Activated T-cell treated with anti-CD3 and anti-CD28 coated beads for 1 hour (primary cell): ENCODE measurements at regions not wholly inside any gene's neighbourhood (a gene's known extent, or its start where the extent isn't known, plus 50 kb on each side); places are given as distances from the start of the nearest gene placed in this dataset.

Experiments
- DNase-seq: peaks from one replicate; pipeline ENCODE4 v3.0.0-alpha.2; 2020; ENCODE audit warnings: low read depth

DNA sequence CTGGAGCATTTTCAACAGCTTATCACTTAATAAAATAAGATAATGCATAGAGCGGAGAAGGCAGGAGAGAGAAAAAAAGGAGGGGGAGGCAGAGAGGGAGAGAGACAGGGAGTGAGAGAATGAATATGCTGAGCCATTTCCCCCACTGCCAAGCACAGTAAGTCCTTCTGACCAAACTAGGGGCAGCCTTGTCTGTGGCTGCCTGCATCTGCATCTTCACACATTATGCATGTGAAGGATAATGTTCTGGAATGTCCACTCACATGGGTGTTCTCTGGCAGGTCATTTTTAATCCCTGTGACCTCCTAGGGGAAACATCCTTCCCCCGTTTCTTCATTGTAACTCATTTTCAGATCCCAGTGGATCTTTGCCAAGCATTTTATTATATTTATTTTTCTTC is 269.3 kb downstream of the FOXA2 start:
- DNase-seq, result no peak

DNA sequence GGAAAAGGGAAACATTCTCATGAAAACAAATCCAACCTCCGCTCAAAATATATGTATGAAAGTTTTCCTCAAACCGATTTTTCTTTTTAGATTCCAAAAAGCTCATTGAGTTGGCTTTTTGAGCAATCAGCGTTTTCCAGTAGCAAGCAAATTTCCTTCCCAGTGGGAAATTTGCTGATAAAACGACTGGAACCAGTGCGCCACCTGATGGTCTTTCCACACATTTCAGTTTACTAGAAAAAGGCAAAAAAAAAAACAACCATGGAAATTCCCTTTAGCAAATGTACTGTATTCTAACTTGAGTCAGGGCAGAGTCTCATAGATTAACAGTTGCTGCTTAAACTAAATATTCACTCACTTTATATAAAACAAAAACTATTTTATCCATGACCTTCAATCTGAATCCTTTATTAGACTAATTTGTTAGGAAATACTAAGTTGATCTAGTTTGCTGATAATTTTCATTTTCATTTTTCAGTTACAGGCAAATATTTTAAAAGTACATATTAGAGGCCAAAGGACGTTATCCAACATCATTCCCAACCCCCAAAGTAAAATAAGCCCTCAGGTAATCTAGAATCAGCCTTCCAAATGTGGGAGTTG is 271.5 kb downstream of the FOXA2 start:
- DNase-seq, result no peak

DNA sequence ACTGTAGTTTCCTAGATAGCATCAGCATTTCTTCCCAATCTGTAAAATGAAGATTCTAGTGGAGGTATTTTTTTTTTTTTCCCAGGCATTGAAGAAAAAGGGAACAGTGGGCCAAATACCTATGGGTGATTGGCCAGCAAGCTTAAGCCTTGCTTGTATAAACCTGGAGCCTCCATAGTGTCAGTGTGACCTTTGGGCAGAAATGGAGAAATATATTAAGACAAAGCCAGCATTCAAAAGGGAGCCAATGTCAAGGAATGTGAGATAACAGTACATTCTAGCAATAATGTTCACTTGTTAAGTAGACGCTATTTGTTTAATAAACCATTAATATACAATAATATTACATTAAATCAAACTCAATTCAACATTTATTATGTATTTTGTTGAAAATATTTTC is 275.4 kb downstream of the FOXA2 start:
- DNase-seq, result no peak

DNA sequence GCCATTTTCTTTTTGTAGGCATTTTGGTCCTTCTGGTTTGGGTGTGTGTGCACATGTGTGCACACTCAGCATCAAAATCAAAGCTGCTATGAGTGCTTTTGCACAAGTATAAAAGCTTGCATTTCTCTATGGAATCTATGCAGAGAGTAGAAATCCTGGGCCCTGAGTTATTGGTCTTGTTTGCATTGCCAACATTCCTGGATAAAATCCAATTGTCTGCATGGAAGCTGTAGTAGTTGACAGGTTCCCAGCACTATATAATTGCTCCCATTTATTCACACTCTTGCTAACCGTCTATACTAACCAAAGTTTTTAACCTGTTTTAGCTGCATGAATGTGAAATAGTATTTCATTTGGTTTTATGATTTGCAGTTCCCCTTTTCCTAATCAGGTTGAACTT is 277.0 kb downstream of the FOXA2 start:
- no peak for DNase-seq

DNA sequence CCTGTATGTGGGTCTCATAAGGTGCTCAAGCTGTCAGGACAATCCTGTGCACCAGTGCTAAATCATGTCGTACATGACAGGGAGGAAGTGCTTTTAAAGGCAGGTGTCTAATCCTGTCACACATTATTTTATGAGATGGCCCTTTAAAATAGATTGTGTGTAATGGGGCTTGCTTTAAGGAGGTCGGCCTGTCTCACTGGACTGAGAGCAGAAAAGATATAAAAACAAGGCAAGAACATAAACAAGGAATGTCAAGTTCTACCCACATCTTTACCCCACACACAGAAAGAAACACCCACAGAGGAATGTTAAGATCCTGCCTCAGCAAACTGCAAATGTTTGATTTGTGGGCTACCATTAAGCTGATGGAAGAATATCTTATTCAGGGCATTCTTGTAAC is 279.0 kb downstream of the FOXA2 start:
- DNase-seq, result no peak

DNA sequence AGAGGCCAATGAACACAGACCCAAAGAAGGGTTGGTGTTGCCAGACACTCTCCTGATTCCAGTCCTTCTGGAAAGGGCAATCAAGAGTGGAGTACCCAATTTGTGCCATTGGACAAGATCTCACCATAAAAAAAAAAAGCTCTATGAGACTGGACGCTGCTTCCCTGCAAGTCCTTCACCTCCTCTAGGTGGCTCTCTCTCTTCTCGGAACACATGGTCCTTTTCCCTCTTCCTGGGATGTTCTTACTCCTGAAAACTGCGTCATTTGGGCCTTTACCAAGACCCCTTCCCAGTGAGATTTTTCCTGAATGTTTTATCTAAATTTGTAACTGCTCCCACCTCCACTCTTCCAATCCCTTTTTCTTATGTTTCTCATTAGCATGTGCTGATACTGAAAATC is 280.8 kb downstream of the FOXA2 start:
- no peak for DNase-seq

DNA sequence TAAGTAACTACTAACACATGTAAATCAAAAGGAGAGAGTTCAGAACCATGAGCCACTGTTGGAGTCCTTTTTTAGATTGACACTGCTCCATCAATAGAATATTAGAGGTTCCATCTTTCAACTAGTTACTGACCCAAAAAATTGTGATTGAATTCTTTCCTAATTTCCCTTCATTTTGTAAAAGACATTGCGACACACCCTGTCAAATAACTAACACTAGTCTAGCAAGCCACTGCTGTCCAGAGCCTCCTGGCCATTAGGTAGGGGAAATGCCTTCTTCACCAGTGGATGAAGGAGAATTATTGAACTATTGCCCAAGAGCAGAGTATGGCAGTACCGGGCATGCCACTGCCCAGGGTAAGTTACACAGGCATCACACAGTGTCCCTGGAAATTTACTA is 282.3 kb downstream of the FOXA2 start:
- no peak for DNase-seq

DNA sequence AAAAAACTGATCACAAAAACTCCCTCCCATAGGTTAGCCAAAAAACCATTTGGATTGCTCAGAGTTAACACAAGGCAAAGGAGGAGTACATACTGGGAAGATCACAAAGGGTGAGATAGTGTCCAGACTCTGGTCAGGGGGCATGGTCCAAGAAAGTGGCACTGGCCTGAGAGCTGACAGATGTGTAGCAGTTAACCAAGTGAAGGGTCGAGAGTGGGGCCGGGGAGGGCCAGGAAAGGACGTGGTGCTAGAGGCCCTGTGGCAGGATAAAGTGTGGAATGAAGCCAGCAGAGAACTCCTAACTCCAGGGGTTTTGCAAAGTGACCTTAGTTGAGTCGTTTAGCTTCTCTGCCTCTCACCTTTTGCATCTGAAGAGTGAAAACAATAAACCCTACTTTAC is 290.5 kb downstream of the FOXA2 start:
- no peak for DNase-seq

DNA sequence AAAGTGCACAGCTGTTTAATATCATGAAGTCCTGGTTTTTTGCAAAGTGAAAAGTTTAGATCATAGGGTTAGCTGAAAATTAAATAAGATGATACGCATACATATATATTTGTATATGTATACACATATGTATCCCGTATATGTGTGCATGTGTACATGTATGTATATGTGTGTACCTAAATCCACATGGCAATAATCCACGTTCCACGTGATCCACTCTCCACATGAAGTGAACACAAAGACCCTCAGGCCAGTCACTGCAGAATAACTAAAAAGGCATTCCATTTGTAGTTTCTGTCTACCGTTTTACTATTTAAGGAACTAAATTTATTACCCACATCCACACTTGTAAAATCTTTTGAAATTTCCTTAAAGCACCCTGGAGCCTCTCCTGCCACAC is 294.9 kb downstream of the FOXA2 start:
- no peak for DNase-seq

DNA sequence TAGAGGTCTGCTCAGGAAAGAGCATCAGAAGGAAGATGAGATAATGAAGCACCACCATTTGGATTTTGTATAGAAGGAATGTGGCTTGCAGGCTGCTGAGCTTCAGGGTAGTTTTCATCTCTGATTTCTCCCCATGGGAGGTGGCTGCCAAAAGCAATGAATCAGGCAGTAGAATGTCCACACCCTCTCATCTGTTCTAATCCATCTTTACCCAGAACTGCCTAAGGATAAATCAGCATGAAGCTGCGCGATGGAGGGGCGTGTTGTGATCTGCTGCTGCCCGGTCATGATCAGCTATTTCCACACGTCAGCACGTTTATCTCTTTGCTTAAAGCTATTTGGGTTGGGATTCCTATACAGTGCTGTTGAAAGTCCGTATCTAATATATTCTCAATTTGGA is 295.4 kb downstream of the FOXA2 start:
- DNase-seq, result no peak

DNA sequence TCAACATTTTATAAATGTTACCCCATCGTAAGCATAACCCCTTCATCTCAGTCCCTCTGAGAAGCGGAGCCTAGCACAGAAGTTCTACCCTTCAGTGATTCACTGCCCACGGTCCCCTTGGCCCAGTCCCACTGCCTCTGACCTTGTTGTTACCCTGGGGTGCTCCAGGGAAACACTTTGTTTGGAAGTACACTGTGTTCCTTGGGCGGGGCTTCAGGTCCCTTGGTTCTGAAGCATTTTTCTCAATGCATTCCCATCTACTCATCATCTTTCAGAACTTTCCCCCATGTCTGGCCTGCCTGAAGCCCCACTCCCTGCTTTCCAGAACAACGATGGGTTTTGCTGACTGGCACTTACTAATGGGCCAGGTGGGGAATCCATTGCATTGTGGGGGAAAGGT is 296.2 kb downstream of the FOXA2 start:
- DNase-seq, result no peak

DNA sequence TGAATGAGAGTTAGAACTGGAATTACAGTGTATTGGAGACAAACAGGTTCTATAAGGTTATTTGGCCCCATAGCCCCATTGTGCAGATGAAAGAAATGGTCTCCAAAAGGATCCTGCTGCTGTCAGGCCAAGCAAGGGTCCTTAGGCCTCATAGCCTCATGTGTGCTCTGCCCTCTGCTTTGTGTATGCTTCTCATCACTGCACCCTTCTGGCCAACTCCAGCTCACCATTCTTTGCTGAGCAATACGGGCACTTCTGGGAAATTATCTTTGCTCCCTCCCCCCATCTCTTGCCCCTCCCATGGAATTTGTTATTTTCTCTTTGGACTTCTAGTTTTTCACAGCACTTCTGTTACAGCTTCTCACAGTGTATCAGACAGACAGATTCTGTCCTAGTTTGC is 298.8 kb downstream of the FOXA2 start:
- DNase-seq, result no peak

DNA sequence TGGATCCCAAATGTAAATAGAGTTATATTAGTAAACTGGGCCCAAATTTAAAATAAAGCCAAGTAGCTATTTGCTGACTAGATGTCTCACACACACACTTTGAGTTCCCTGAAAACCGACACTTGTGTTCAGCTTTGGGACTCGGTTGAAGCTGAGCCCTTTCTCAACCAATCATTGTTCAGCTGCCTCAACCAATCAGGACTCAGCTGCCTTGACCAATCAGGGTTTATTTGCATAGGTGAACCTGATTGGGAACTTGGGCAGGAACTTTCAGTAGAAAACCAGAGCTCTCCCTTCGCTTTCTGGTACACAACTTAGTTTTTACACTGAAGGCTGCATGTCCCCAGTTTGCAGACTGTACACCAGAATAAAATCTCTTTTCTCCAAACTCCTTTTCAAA is 301.7 kb downstream of the FOXA2 start:
- DNase-seq, result no peak

DNA sequence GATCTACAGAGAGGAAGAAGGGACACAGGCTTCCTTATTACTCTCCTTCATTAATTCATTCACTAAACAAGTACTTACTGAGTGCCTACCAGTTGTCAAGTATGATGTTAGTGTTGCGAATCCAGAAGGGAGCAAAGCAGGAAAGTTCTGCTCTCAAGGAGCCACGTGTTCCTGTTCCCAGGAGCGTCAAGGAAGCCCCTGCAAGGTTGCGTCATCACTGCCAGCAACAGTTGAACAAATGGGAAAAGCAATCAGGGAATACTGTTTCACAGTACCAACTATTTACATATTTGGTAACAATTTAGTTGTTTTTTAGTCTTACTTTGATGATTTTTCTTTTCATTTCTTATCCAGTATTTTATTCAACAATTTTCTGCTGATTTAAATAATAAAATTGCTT is 310.0 kb downstream of the FOXA2 start:
- DNase-seq, result no peak

DNA sequence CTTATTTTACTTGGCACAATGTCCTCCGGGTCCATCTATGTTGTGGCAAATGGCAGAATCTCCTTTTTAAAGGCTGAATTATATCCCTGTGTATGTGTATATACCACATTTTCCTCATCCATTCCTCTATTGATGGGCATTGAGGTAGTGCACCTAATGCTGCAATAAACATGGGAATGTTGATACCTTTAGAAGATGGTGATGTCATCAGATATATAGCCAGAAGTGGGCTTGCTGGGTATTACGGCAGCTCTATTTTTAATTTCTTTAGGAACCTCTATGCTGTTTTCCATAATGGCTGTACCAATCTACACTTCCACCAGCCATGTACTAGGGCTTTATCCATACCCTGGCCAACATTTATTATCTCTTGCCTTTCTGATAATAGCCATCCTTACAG is 315.7 kb downstream of the FOXA2 start:
- no peak for DNase-seq

DNA sequence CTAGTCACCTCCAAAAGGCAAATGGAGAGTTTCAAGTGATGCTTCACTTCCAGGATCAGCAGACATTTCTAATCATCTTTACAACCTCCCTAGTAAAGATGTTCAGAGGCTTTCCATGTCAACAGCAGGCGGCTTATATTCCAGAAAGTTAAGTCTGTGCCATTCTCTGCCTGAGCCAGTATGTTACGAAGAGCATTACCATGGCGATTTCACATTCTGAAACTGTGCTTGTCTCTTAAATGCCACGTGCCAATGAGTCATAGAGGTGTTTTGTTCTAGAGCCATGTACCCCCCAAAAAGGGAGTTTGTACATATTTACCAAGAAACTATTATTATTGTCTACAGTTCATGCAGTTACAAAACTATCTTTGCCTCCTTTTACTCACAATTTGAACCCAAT is 319.5 kb downstream of the FOXA2 start:
- no peak for DNase-seq

DNA sequence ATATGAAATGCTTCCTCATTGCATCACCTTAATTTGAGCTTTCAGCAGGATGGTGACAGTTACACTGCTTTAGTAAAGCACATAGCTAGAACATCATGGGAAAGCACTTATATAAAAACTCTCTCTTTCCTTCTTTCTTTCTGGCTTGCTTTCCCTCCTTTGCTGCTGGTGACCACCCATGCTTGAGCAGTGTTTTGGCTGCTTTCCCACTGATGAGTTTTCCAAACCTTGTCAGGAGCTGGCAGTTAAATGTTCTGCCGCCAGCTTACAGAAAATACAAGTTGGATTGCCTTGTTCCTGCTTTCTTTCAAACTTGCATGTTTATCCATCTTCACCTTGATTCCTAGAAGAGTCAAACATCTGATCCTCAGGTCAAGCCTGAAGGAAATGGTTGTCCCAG is 323.9 kb downstream of the FOXA2 start:
- no peak for DNase-seq

DNA sequence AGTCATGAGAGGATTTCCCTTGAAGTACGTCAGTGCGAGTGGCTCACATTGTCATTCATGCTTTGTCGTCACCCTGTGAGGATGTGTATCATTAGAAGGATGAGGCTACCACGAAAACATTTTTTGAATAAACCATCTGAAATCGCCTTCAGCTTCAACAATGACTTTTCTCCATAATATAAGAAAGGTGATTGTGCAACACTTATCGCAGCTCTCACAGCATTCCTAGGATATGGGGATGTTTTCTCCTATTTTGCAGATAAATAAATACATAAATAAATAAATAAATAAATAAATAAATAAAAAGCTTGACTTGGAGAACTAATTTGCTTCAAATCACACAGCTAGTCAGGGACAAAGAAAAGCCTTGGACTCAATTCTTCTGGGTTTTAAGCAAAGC is 326.5 kb downstream of the FOXA2 start:
- no peak for DNase-seq

DNA sequence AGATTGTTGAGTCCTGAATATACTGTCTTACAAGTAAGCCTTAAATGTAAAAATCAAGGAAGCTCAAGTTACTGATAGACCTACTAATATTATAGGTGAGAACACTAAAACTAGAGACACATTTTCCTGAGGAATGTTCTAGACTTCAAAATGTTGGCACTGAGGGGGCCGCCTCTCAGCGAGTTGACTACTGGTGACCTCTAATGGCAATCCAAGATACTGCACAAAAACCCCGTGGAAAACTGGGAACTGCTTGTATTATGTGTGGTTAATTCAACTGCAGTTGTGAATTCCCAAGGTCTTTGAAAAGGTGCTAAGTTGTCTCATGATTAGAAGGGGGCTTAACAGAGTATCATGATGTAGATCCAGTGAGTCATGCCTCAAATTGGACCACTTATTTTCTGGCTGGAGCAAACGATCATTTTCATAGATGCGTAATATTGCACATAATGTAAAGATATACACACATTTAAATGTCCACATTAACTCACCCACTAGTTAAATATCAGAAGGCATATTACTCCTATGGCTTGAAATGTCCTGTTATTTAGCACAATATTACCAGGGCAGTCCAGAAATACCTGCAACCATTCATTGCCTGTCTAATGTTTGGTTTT is 336.2 kb downstream of the FOXA2 start:
- DNase-seq, result no peak

DNA sequence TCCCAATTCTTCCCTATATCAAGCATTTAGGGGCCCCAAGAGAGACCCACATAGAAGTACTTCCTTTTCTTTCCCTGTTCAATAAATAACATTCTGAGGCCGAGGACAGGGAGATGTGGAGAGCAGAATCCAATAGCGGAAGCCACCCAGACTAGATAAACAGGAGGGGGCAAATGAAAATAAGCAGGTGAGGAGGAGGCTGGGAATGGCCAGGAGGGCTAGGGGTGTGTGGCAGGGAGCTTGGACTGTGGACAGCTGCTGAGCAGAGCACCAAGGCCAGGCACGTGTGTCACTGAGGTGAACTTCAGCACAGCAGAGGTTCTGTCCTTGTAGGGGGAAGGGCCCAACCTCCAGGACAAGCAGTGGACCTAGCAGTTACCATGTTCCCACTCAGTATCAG is 339.2 kb downstream of the FOXA2 start:
- DNase-seq, result no peak

DNA sequence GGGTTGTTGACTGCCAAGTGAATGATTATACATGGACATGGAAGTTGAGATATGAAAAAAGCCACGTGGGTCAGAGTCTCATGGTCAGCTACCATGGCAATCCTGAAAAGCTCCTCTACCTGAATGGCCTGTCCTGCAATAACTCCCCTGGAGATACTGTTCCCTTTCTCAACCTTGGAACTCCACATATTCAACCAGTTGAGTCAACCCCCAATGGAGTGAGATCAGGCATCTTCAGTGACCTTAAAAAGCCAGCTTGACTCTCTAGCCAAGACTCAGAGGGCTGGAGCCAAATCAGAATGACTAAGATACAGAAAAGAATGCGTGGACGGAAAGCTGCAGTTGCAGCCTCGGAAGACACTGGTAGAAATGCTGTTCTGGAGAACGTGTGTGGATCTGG is 341.3 kb downstream of the FOXA2 start:
- no peak for DNase-seq

DNA sequence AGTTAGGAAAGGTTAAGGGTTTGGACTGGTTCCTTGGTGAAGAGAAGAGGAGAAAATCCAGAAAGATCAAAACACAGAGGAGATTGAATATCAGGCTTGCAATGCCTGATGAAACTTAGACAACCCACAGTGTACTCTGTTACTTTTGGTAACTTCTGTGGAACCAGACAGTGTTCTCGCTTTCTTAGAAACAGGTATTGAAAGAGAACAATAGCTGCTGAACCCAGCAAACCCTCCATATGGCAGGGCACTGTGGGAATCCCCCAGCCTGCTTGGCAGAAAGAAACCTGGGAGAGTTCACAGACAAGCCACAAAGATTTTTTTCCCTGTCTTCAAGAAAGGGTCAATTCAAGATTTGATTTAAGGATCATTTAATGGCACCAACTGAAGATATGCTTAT is 342.8 kb downstream of the FOXA2 start:
- no peak for DNase-seq

DNA sequence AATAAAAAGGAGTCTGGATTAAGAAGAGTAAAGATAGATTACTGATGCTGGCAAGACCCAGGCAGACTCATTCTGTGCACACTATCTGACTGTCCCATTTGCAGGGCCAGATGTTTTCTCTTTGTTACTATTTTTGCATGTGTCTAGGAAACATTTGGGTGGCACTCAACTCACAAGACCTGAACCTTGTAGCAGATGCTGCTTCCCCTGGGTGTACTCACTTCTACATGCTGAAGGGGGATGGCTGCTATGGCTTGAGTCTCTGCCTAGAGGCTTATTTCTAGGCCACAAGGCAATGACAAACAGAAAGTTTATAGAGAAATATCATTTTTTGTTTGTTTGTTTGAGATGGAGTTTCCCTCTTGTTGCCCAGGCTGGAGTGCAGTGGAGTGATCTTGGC is 351.4 kb downstream of the FOXA2 start:
- DNase-seq, result no peak

DNA sequence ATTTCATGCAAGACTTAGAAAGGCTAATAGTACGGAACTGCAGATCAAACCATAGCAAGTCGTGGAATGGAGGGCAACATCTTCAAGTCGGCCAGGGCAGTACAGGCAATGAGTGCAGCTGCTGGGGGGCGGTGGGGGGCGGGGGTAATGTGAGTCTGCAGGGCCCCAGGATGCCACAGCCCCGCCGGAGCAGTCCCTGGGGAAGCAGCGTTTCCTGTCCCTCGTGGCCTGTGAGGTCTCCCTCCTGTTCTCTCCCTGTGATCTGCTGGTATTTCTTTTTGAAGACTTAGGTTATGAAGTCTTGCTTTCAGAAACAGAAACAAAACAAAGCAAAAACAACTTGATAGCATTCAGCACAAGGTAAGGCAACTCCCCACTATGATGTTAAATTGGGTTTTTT is 351.9 kb downstream of the FOXA2 start:
- DNase-seq, result no peak
